ENCODE measurements at regions not wholly inside any gene's neighbourhood (a gene's known extent, or its start where the extent isn't known, plus 50 kb on each side); places are given as distances from the start of the nearest gene placed in this dataset.
A peak's percentile ranks its signal among the peaks of the same experiment; 100 is the strongest.

GRCh38 chr2:203585516-203585915 is 50.4 kb upstream of the RAPH1 start:
- H4K20me1 ChIP-seq (ENCODE audit: insufficient read depth) = no peaks in the 10 kb centered on the region
- peaks cover 72% of the 10 kb centered on the region for H3K4me1 ChIP-seq (replicated peaks; ENCODE audit: insufficient read depth)
- peak in 1 of 2 experiments; percentile 67 for DNase-seq
- H3K9me2 ChIP-seq (ENCODE audit: insufficient read depth) = 0 out of 2 replicates have a peak, but pooled peaks cover 5% of the 10 kb centered on the region
- H3K27ac ChIP-seq = peak overlapping the region; percentile 75
- H3K36me3 ChIP-seq (ENCODE audit: low read depth) = no peaks in the 10 kb centered on the region
- no peaks in the 10 kb centered on the region for H3K9me3 ChIP-seq (ENCODE audit: insufficient read depth, low read depth)
- intact Hi-C loops (cut with micrococcal nuclease; ENCODE audit: unreplicated experiment) = no loop called here
- H3K4me2 ChIP-seq = peak overlapping the region; percentile 71
- POLR2A ChIA-PET (ENCODE audit: unreplicated experiment) = no interaction called here
- TF ChIP-seq CTCF (conservative IDR thresholded peaks at IDR 0.05) = no peak
- TF ChIP-seq EZH2 (IDR thresholded peaks at IDR 0.05; ENCODE audit: low read depth) = no peak
- no peaks in the 10 kb centered on the region for H3K27me3 ChIP-seq (ENCODE audit: insufficient read depth, low read depth)
- CTCF ChIA-PET = no interaction called here
- no peak overlapping the region for H3K4me3 ChIP-seq
- H3F3A ChIP-seq (ENCODE audit: insufficient read depth, low read depth) = peaks cover 19% of the 10 kb centered on the region
- BruUV-seq (replicated peaks) = no TSS peak
- no peaks in the 10 kb centered on the region for H3K79me2 ChIP-seq (ENCODE audit: low read depth)
- H2AFZ ChIP-seq = 0 out of 2 replicates have a peak overlapping the region, but pooled peaks have one; percentile 43

GRCh38 chr2:203586206-203586605 is 51.1 kb upstream of the RAPH1 start:
- intact Hi-C loops (cut with micrococcal nuclease; ENCODE audit: unreplicated experiment) = no loop called here
- BruUV-seq (replicated peaks) = no TSS peak
- Histone ChIP-seq H4K20me1 (ENCODE audit: insufficient read depth) (no peaks in the 10 kb centered on the region), H3K9me3 (ENCODE audit: insufficient read depth, low read depth) (no peaks in the 10 kb centered on the region), H3K36me3 (ENCODE audit: low read depth) (no peaks in the 10 kb centered on the region), H2AFZ (peak overlapping the region; percentile 43; the same call in 1 of the 2 replicates), H3K4me1 (replicated peaks; ENCODE audit: insufficient read depth) (peaks cover 65% of the 10 kb centered on the region), H3K27ac (peak overlapping the region; percentile 75), H3K4me3 (peak overlapping the region; percentile 33), H3K4me2 (peak overlapping the region; percentile 71), H3K9me2 (ENCODE audit: insufficient read depth) (0 out of 2 replicates have a peak, but pooled peaks cover 5% of the 10 kb centered on the region), H3K27me3 (ENCODE audit: insufficient read depth, low read depth) (no peaks in the 10 kb centered on the region), H3K79me2 (ENCODE audit: low read depth) (no peaks in the 10 kb centered on the region), H3F3A (ENCODE audit: insufficient read depth, low read depth) (peaks cover 14% of the 10 kb centered on the region; the same call in 1 of the 2 replicates)
- peak in 1 of 2 experiments; percentile 39 for DNase-seq
- ChIA-PET CTCF (no interaction called here), POLR2A (ENCODE audit: unreplicated experiment) (interaction anchor here (0.7 kb wide), 1 partner anchor 174 kb away, joined by 8 read pairs; no protein-coding TSS in a partner anchor)
- TF ChIP-seq CTCF (conservative IDR thresholded peaks at IDR 0.05) (no peak), EZH2 (IDR thresholded peaks at IDR 0.05; ENCODE audit: low read depth) (no peak)

- Histone ChIP-seq H3K4me1 (replicated peaks; ENCODE audit: insufficient read depth) (peaks cover 62% of the 10 kb centered on the region), H3K9me2 (ENCODE audit: insufficient read depth) (0 out of 2 replicates have a peak, but pooled peaks cover 4% of the 10 kb centered on the region), H3K4me2 (peak overlapping the region; percentile 71), H2AFZ (peak overlapping the region; percentile 43; the same call in 1 of the 2 replicates), H3K27ac (peak overlapping the region; percentile 75), H3K9me3 (ENCODE audit: insufficient read depth, low read depth) (no peaks in the 10 kb centered on the region), H3K4me3 (no peak overlapping the region; the same call in 1 of the 2 replicates), H3F3A (ENCODE audit: insufficient read depth, low read depth) (peaks cover 14% of the 10 kb centered on the region; the same call in 1 of the 2 replicates), H3K79me2 (ENCODE audit: low read depth) (no peaks in the 10 kb centered on the region), H3K36me3 (ENCODE audit: low read depth) (no peaks in the 10 kb centered on the region), H4K20me1 (ENCODE audit: insufficient read depth) (no peaks in the 10 kb centered on the region), H3K27me3 (ENCODE audit: insufficient read depth, low read depth) (no peaks in the 10 kb centered on the region)
- ChIA-PET POLR2A (ENCODE audit: unreplicated experiment) (interaction anchor here (0.7 kb wide), 1 partner anchor 173 kb away, joined by 8 read pairs; no protein-coding TSS in a partner anchor), CTCF (no interaction called here)
- no TSS peak for BruUV-seq (replicated peaks)
- intact Hi-C loops (cut with micrococcal nuclease; ENCODE audit: unreplicated experiment) = no loop called here
- TF ChIP-seq EZH2 (IDR thresholded peaks at IDR 0.05; ENCODE audit: low read depth) (no peak), CTCF (conservative IDR thresholded peaks at IDR 0.05) (no peak)
- peak in 1 of 2 experiments; percentile 76 for DNase-seq
These were observed 51.6 kb upstream of the RAPH1 start for GRCh38 chr2:203586696-203587095.

All from PC-9 (cell line).